ENCODE measurements at regions not wholly inside any gene's neighbourhood (a gene's known extent, or its start where the extent isn't known, plus 50 kb on each side); places are given as distances from the start of the nearest gene placed in this dataset.

DNA sequence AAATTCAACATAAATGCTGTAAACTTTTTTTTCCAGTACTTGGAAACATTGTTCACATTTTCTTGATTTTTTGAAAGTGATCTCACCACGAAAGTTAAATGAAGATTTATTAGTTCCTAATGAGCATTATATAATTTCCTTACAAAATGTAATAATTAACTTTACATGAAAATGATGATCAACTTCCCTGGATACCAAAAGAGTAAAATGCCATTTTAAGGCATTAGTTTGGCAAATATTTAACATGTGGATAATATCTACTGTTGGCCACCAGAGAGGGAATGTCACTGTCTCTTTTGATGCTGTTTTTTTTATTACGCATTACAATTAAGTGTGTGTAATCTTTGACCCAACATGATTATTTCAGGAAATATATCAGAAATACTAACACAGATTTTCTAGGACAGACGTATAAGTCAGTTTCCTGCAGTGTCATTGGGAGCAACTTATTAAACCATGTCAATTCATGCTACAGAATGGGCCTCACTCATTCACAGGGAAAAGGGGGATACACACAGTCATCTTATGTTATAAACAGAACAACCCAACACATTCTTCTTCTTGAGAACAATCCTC lies 903.9 kb upstream of the ADGRL2 start:
- H3F3A ChIP-seq (ENCODE audit: insufficient read depth, low read length) = peaks cover 18% of the 10 kb centered on the region

DNA sequence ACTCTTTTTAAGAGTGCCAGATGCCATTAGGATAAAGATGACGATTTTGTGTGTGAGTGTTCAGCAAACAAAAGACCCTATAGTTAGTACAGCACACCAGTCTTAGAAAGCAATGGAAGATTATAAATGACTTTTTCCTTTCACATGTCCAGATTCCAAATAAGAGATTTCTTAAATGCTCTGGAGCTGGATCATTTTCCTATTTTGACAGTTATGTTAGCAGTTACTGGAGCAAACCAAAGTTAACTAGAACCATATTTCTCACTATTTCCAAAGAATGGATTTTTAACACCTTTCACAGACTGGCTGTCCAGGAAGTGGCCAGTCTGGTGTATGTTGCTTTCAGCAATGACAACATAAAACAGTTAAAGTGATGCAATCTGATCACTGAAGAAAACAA lies 905.8 kb upstream of the ADGRL2 start:
- H3K27me3 ChIP-seq (replicated peaks; ENCODE audit: insufficient read depth, low read length) = no peaks in the 10 kb centered on the region
- H3K4me3 ChIP-seq (ENCODE audit: low read length) = no peak overlapping the region
- H3K9me3 ChIP-seq (replicated peaks; ENCODE audit: insufficient read depth, low read length) = no peaks in the 10 kb centered on the region
- no peaks in the 10 kb centered on the region for H3K79me2 ChIP-seq (ENCODE audit: low read length)
- H3K27ac ChIP-seq (ENCODE audit: low read length) = no peak overlapping the region
- no peaks in the 10 kb centered on the region for H4K20me1 ChIP-seq (ENCODE audit: insufficient read depth, low read length)
- H3K4me1 ChIP-seq (ENCODE audit: low read length) = peaks cover 47% of the 10 kb centered on the region
- no peak for DNase-seq
- TF ChIP-seq EZH2 (optimal IDR thresholded peaks at IDR 0.05; ENCODE audit: low read depth, low read length) = no peak
- TF ChIP-seq, protein P1, sequence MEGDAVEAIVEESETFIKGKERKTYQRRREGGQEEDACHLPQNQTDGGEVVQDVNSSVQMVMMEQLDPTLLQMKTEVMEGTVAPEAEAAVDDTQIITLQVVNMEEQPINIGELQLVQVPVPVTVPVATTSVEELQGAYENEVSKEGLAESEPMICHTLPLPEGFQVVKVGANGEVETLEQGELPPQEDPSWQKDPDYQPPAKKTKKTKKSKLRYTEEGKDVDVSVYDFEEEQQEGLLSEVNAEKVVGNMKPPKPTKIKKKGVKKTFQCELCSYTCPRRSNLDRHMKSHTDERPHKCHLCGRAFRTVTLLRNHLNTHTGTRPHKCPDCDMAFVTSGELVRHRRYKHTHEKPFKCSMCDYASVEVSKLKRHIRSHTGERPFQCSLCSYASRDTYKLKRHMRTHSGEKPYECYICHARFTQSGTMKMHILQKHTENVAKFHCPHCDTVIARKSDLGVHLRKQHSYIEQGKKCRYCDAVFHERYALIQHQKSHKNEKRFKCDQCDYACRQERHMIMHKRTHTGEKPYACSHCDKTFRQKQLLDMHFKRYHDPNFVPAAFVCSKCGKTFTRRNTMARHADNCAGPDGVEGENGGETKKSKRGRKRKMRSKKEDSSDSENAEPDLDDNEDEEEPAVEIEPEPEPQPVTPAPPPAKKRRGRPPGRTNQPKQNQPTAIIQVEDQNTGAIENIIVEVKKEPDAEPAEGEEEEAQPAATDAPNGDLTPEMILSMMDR (IDR thresholded peaks at IDR 0.05; ENCODE audit: low read length) = no peak
- H3F3A ChIP-seq (ENCODE audit: insufficient read depth, low read length) = peaks cover 19% of the 10 kb centered on the region
- no peak overlapping the region for H3K9ac ChIP-seq (ENCODE audit: low read length)
- H3K36me3 ChIP-seq (replicated peaks; ENCODE audit: insufficient read depth, low read length) = no peaks in the 10 kb centered on the region
- no peak overlapping the region for H3K4me2 ChIP-seq (ENCODE audit: low read depth, low read length)
- H2AFZ ChIP-seq (ENCODE audit: low read length) = no peak overlapping the region
- H3K9me2 ChIP-seq (replicated peaks; ENCODE audit: insufficient read depth, low read length) = no peaks in the 10 kb centered on the region

More for the DNA sequence above, 903.9 kb upstream of the ADGRL2 start:
- H3K9me3 ChIP-seq (replicated peaks; ENCODE audit: insufficient read depth, low read length) = no peaks in the 10 kb centered on the region
- no peaks in the 10 kb centered on the region for H3K79me2 ChIP-seq (ENCODE audit: low read length)
- H3K27me3 ChIP-seq (replicated peaks; ENCODE audit: insufficient read depth, low read length) = no peaks in the 10 kb centered on the region
- TF ChIP-seq EZH2 (optimal IDR thresholded peaks at IDR 0.05; ENCODE audit: low read depth, low read length) = no peak
- TF ChIP-seq, protein P1 (IDR thresholded peaks at IDR 0.05; ENCODE audit: low read length) = no peak
- TF ChIP-seq EZH2phosphoT487 (IDR thresholded peaks at IDR 0.05; ENCODE audit: low read length) = no peak
- no peak overlapping the region for H3K9ac ChIP-seq (ENCODE audit: low read length)
- H3K9me2 ChIP-seq (replicated peaks; ENCODE audit: insufficient read depth, low read length) = no peaks in the 10 kb centered on the region
- no peak overlapping the region for H3K4me3 ChIP-seq (ENCODE audit: low read length)
- H3K27ac ChIP-seq (ENCODE audit: low read length) = no peak overlapping the region
- no peak overlapping the region for H3K4me2 ChIP-seq (ENCODE audit: low read depth, low read length)
- H2AFZ ChIP-seq (ENCODE audit: low read length) = no peak overlapping the region
- peaks cover 42% of the 10 kb centered on the region for H3K4me1 ChIP-seq (ENCODE audit: low read length)
- no peaks in the 10 kb centered on the region for H4K20me1 ChIP-seq (ENCODE audit: insufficient read depth, low read length)
- no peaks in the 10 kb centered on the region for H3K36me3 ChIP-seq (replicated peaks; ENCODE audit: insufficient read depth, low read length)
- no peak for DNase-seq

DNA sequence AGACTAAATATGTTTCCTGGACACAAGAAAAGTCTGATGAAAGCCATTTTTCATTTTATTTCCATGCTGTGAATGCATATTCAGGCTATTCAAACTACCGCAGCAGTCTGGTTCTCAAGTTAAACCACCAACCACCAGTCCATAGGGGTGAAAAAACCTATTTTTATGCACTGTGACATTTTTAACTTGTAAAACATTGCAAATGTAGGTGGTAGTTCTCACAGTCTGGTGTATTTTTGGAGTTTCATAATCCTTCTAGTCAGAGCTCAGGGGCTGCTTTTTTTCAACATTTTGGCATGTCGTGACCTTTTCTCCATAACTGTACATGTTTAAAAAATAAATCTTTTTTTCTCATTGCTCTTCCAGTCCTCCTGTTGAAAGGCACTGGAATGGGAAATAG lies 907.6 kb upstream of the ADGRL2 start:
- peak overlapping the region; percentile 70 for H3K4me2 ChIP-seq (ENCODE audit: low read depth, low read length)
- peak overlapping the region; percentile 44; the same call in 1 of the 2 replicates for H2AFZ ChIP-seq (ENCODE audit: low read length)

More for the DNA sequence above, 907.6 kb upstream of the ADGRL2 start:
- no peaks in the 10 kb centered on the region for H4K20me1 ChIP-seq (ENCODE audit: insufficient read depth, low read length)
- H3K79me2 ChIP-seq (ENCODE audit: low read length) = no peaks in the 10 kb centered on the region
- H3K27me3 ChIP-seq (replicated peaks; ENCODE audit: insufficient read depth, low read length) = no peaks in the 10 kb centered on the region
- H3K9me2 ChIP-seq (replicated peaks; ENCODE audit: insufficient read depth, low read length) = no peaks in the 10 kb centered on the region
- peak overlapping the region; percentile 38; the same call in 1 of the 2 replicates for H3K9ac ChIP-seq (ENCODE audit: low read length)
- peaks cover 34% of the 10 kb centered on the region for H3K4me1 ChIP-seq (ENCODE audit: low read length)
- H3K4me3 ChIP-seq (ENCODE audit: low read length) = peak overlapping the region; percentile 39
- H3K27ac ChIP-seq (ENCODE audit: low read length) = peak overlapping the region; percentile 77; the same call in 1 of the 2 replicates
- DNase-seq = peak; percentile 83
- H3F3A ChIP-seq (ENCODE audit: insufficient read depth, low read length) = peaks cover 19% of the 10 kb centered on the region
- no peaks in the 10 kb centered on the region for H3K36me3 ChIP-seq (replicated peaks; ENCODE audit: insufficient read depth, low read length)
- TF ChIP-seq EZH2phosphoT487 (IDR thresholded peaks at IDR 0.05; ENCODE audit: low read length) (no peak), EZH2 (optimal IDR thresholded peaks at IDR 0.05; ENCODE audit: low read depth, low read length) (no peak)
- TF ChIP-seq, protein P1 (IDR thresholded peaks at IDR 0.05; ENCODE audit: low read length) = no peak
- no peaks in the 10 kb centered on the region for H3K9me3 ChIP-seq (replicated peaks; ENCODE audit: insufficient read depth, low read length)

Data from MM.1S (cell line).